HEK293 (cell line): ENCODE measurements at regions not wholly inside any gene's neighbourhood (a gene's known extent, or its start where the extent isn't known, plus 50 kb on each side); places are given as distances from the start of the nearest gene placed in this dataset.

Source experiments
- KLF16 ChIP-seq: fragments of 450-650 bp; formaldehyde crosslinking; IDR thresholded peaks from 2 replicates; pipeline ENCODE4 v1.5.1; 2017; ENCODE audit warnings: missing biosample characterization, missing genetic modification characterization
- OSR2 ChIP-seq: fragments of 450-650 bp; formaldehyde crosslinking; IDR thresholded peaks from 2 replicates; pipeline ENCODE4 v1.5.1; 2016; ENCODE audit warnings: missing biosample characterization, missing genetic modification characterization
- ZBTB20 ChIP-seq: fragments of 450-650 bp; formaldehyde crosslinking; IDR thresholded peaks from 2 replicates; pipeline ENCODE4 v1.5.1; 2016; ENCODE audit warnings: missing biosample characterization, missing genetic modification characterization
- ZFP41 ChIP-seq: fragments of 450-650 bp; formaldehyde crosslinking; IDR thresholded peaks from 2 replicates; pipeline ENCODE4 v1.5.1; 2016; ENCODE audit warnings: missing biosample characterization, missing genetic modification characterization, borderline replicate concordance
- ZNF133 ChIP-seq: fragments of 450-650 bp; formaldehyde crosslinking; IDR thresholded peaks from 2 replicates; pipeline ENCODE4 v1.5.1; 2016; ENCODE audit warnings: missing biosample characterization, missing genetic modification characterization
- ZNF324 ChIP-seq: fragments of 450-650 bp; formaldehyde crosslinking; IDR thresholded peaks from 2 replicates; pipeline ENCODE4 v1.5.1; 2016; ENCODE audit warnings: missing biosample characterization, missing genetic modification characterization
- ZNF530 ChIP-seq: fragments of 450-650 bp; formaldehyde crosslinking; IDR thresholded peaks from 2 replicates; pipeline ENCODE4 v1.5.1; 2016; ENCODE audit warnings: low read depth, missing biosample characterization, missing genetic modification characterization
- ZNF768 ChIP-seq: fragments of 450-650 bp; formaldehyde crosslinking; IDR thresholded peaks from 2 replicates; pipeline ENCODE4 v1.5.1; 2018; ENCODE audit warnings: missing biosample characterization, mild to moderate bottlenecking, missing genetic modification characterization
- ZNF777 ChIP-seq: fragments of 450-650 bp; formaldehyde crosslinking; IDR thresholded peaks from 2 replicates; pipeline ENCODE4 v1.5.1; 2017; ENCODE audit warnings: missing biosample characterization, missing genetic modification characterization, borderline replicate concordance
- TF ChIP-seq, protein P1 (sequence below): fragments of 450-650 bp; formaldehyde crosslinking; IDR thresholded peaks from 2 replicates; pipeline ENCODE4 v1.5.1; 2016; ENCODE audit warnings: missing biosample characterization, missing genetic modification characterization
- TF ChIP-seq, protein P2 (sequence below): IDR thresholded peaks from 2 replicates; pipeline ENCODE4 v1.6.1; 2011; ENCODE audit warnings: mild to moderate bottlenecking, low read depth, low read length, borderline replicate concordance

DNA sequence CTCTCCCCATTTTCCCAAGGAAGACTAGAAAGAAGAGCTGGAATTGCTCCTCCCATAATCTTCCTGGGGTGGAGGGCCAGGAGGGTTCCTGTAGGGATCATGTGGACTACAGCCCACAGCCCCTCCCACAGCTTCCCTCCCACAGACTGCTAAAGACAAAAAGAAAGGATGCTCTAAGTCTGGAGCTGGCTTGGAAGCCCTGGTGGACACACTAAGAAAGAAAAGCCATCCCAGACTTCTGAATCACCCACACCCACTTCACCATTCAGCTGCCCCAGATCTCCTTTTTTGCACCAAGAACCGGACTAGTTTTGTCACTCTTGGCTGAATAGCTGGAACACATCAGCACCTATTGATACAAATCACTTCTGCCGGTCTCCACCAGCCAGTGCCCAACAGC, 56.8 kb upstream of the PLXNC1 start:
- TF ChIP-seq ZNF777 (tag by site-specific recombination) (no peak), ZFP41 (no peak), ZBTB20 (tag by site-specific recombination) (no peak), ZNF324 (tag by site-specific recombination) (no peak), KLF16 (tag by site-specific recombination) (no peak), ZNF133 (tag by site-specific recombination) (no peak), ZNF768 (tag by site-specific recombination) (no peak), OSR2 (tag by site-specific recombination) (no peak), ZNF530 (no peak)
- TF ChIP-seq, protein P1, sequence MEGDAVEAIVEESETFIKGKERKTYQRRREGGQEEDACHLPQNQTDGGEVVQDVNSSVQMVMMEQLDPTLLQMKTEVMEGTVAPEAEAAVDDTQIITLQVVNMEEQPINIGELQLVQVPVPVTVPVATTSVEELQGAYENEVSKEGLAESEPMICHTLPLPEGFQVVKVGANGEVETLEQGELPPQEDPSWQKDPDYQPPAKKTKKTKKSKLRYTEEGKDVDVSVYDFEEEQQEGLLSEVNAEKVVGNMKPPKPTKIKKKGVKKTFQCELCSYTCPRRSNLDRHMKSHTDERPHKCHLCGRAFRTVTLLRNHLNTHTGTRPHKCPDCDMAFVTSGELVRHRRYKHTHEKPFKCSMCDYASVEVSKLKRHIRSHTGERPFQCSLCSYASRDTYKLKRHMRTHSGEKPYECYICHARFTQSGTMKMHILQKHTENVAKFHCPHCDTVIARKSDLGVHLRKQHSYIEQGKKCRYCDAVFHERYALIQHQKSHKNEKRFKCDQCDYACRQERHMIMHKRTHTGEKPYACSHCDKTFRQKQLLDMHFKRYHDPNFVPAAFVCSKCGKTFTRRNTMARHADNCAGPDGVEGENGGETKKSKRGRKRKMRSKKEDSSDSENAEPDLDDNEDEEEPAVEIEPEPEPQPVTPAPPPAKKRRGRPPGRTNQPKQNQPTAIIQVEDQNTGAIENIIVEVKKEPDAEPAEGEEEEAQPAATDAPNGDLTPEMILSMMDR (tag by site-specific recombination) = no peak
- TF ChIP-seq, protein P2, sequence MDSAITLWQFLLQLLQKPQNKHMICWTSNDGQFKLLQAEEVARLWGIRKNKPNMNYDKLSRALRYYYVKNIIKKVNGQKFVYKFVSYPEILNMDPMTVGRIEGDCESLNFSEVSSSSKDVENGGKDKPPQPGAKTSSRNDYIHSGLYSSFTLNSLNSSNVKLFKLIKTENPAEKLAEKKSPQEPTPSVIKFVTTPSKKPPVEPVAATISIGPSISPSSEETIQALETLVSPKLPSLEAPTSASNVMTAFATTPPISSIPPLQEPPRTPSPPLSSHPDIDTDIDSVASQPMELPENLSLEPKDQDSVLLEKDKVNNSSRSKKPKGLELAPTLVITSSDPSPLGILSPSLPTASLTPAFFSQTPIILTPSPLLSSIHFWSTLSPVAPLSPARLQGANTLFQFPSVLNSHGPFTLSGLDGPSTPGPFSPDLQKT = no peak
